ENCODE measurements at regions not wholly inside any gene's neighbourhood (a gene's known extent, or its start where the extent isn't known, plus 50 kb on each side); places are given as distances from the start of the nearest gene placed in this dataset.

DNA sequence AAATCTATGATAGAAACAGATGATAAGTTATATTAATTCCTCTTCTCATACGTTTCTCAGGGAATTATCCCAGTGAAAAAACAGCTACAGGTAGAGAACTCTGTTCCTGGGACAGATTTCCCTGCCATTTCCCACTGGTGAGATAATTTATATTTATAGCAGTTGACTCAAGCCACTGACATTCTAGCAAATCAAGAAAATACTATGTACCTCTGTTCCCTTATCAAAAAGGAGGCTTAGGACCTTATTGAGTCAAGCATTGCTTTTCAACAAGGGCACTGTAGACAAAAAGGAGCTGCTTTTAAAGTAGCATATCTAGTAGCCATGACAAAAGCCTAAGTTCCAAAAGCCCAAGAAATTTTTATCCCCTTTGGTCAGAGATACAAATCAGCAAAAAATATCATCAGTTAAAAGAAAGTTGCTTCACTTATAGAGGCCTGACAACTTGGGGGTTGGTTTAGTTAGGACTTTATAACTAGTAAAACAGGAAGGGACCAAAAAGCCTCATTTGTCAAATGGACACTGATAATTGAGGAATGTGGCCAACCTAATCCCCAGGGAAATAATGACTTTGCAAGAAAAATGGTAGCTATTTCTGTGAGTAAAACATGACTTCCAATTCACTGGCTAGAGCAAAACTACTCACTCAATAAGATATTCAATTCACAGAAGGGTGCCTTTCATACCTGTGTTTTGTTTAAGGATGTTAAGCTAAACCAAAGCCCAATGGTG lies 652.5 kb downstream of the SLITRK1 start:
- H3K14ac ChIP-seq (replicated peaks; ENCODE audit: low read depth, low read length), result no peak overlapping the region; the same call in 1 of the 2 replicates
- dilution Hi-C loops (cut with HindIII; ENCODE audit: low sequenced_read_pairs, unreplicated experiment), result no loop called here
- no peak overlapping the region; the same call in 1 of the 2 replicates for H3K4ac ChIP-seq (ENCODE audit: low read depth, low read length)
- H3K4me1 ChIP-seq (ENCODE audit: control insufficient read depth, insufficient read depth, low read length), result no peaks in the 10 kb centered on the region; the same call in 1 of the 2 replicates
- no peak overlapping the region for H3K4me3 ChIP-seq (ENCODE audit: insufficient read depth, low read depth, low read length)
- no peaks in the 10 kb centered on the region for H3K79me1 ChIP-seq (ENCODE audit: low read depth in 1 of 2, low read length in 2 of 2)
- no CpG with 5 or more reads among the region's 1 CpG for WGBS, 2 experiments (ENCODE audit: extremely low coverage in 2 of 2, insufficient read length in 1 of 2)
- intact Hi-C loops (cut with micrococcal nuclease), result no loop called here
- no peak overlapping the region for H3K9ac ChIP-seq (ENCODE audit: low read depth, low read length)
- in situ Hi-C loops (cut with MboI; ENCODE audit: low sequenced_read_pairs), result no loop called here
- peak overlapping the region; percentile 64; the same call in 1 of the 2 replicates for H3K18ac ChIP-seq (ENCODE audit: low read depth, low read length)
- no peak overlapping the region for H2AK5ac ChIP-seq (ENCODE audit: low read depth, low read length)
- no peak overlapping the region for H3K23ac ChIP-seq (ENCODE audit: low read depth, low read length)
- H4K20me1 ChIP-seq (ENCODE audit: insufficient read depth, low read length), result no peaks in the 10 kb centered on the region
- TF ChIP-seq RCOR1 (IDR thresholded peaks at IDR 0.05; ENCODE audit: insufficient replicate concordance, low read length) (no peak), CEBPB (IDR thresholded peaks at IDR 0.05; ENCODE audit: low read depth, low read length) (no peak), CHD1 (IDR thresholded peaks at IDR 0.05; ENCODE audit: low read depth, low read length) (no peak), BHLHE40 (IDR thresholded peaks at IDR 0.05; ENCODE audit: low read depth, low read length) (no peak)
- no peaks in the 10 kb centered on the region for H3K27me3 ChIP-seq (ENCODE audit: control insufficient read depth, insufficient read depth, low read length)
- 0 out of 3 replicates have a peak overlapping the region, but pooled peaks have one; percentile 50 for H2BK15ac ChIP-seq (ENCODE audit: low read depth, low read length)
- H4K5ac ChIP-seq (ENCODE audit: low read depth, low read length), result no peak overlapping the region; the same call in 1 of the 2 replicates
- H4K91ac ChIP-seq (ENCODE audit: insufficient read depth, low read depth, low read length), result no peak overlapping the region
- peak overlapping the region; percentile 3; the same call in 1 of the 2 replicates for H2BK120ac ChIP-seq (ENCODE audit: low read depth, low read length)
- DNase-seq (peak; percentile 40), ATAC-seq (ENCODE audit: low read depth) (no peak)
- ChIA-PET CTCF (no interaction called here), POLR2A (ENCODE audit: unreplicated experiment) (no interaction called here)
- no peak overlapping the region for H3K56ac ChIP-seq (ENCODE audit: extremely low read depth, insufficient read depth, low read length)
- H2AFZ ChIP-seq (replicated peaks; ENCODE audit: low read length, poor library complexity), result no peak overlapping the region
- no peaks in the 10 kb centered on the region for H3K9me1 ChIP-seq (ENCODE audit: insufficient read depth, low read length)
- peak overlapping the region in 1 of 2 experiments; percentile 13; a peak in 1 of 4 replicates for H4K8ac ChIP-seq (ENCODE audit: low read depth in 2 of 2, low read length in 2 of 2)
- no TSS peak for BruUV-seq (replicated peaks)
- no peaks in the 10 kb centered on the region for H3K36me3 ChIP-seq (ENCODE audit: control insufficient read depth, insufficient read depth, low read length)
- H2AK9ac ChIP-seq (replicated peaks; ENCODE audit: low read depth, low read length, poor library complexity), result no peak overlapping the region
- no peak overlapping the region for H3K27ac ChIP-seq (ENCODE audit: insufficient read depth, low read length)
- no peaks in the 10 kb centered on the region for H3K9me3 ChIP-seq (ENCODE audit: control insufficient read depth, insufficient read depth, low read length)
- H2BK5ac ChIP-seq (ENCODE audit: low read depth, low read length, poor library complexity, severe bottlenecking), result peak overlapping the region; percentile 26
- no peak overlapping the region for H3K4me2 ChIP-seq (ENCODE audit: low read depth, low read length)
- H2BK20ac ChIP-seq (ENCODE audit: low read depth, low read length), result peak overlapping the region; percentile 26; the same call in 1 of the 2 replicates

Data from IMR-90 (cell line).